Right cardiac atrium (tissue), 5 donors: ENCODE measurements at regions not wholly inside any gene's neighbourhood (a gene's known extent, or its start where the extent isn't known, plus 50 kb on each side); places are given as distances from the start of the nearest gene placed in this dataset.
"Not testable (repeated sequence)": the region's sequence is repeated elsewhere in the genome, so short reads cannot be mapped to it uniquely, and the experiment has no call there.

ENCODE experiments used
- ATAC-seq, 2 donors: fragments of 200-7000 bp; cut with Tn5 transposase; one replicate each; pipeline versions ENCODE4 v1.8.0 to v1.9.1; 2020; ENCODE audit warnings: moderate library complexity in 2 of 2, mild to moderate bottlenecking in 1 of 2
- DNase-seq, 3 donors: peaks; one replicate each; pipeline ENCODE4 v3.0.0-alpha.2; 2020
- H3K27ac ChIP-seq: one replicate; pipeline ENCODE4 v1.5.1; 2013; ENCODE audit warnings: mild to moderate bottlenecking, low read length, control low read depth, moderate library complexity
- H3K27me3 ChIP-seq: one replicate; pipeline ENCODE4 v1.6.1; 2013; ENCODE audit not compliant: control insufficient read depth, insufficient read depth
- H3K4me1 ChIP-seq: one replicate; pipeline ENCODE4 v1.6.1; 2013; ENCODE audit warnings: low read length; ENCODE audit not compliant: control insufficient read depth, insufficient read depth
- H3K4me3 ChIP-seq: one replicate; pipeline ENCODE4 v1.5.1; 2013; ENCODE audit warnings: low read length, control low read depth
- H3K9me3 ChIP-seq: one replicate; pipeline ENCODE4 v1.6.1; 2013; ENCODE audit warnings: low read length; ENCODE audit not compliant: control insufficient read depth
- WGBS: extraction: QIAGEN DNeasy Blood & Tissue Kit; methylation state at CpG from one replicate; pipeline ENCODE4 v1.1.7; 2013; 5-methylcytosine and 5-hydroxymethylcytosine counted together
- intact Hi-C, 4 donors: fragments of 100-400 bp; cut with DNase I; formaldehyde crosslinking; loops; one replicate each; pipeline versions ENCODE4 v1.11.0 to v1.14.0; 2022 to 2023
- donor health status: healthy with polysubstance abuse.
- donor health status: DM: no; HTN: yes; CAD: no.
- donor health status: DM: no; HTN: no; CAD: no.
- donor health status: DM: no; HTN: yes; CAD: no; lungs with severe emphysema.
- donor health status: DM: yes; HTN: yes; CAD: no.

GRCh38 chr3:166721466-166721865 lies 658.6 kb downstream of the ZBBX start:
- Histone ChIP-seq H3K4me1 (no peaks in the 10 kb centered on the region), H3K9me3 (no peaks in the 10 kb centered on the region), H3K4me3 (no peak overlapping the region), H3K27me3 (no peaks in the 10 kb centered on the region), H3K27ac (no peak overlapping the region)
- no peak for DNase-seq
- intact Hi-C loops: no loop called here
- ATAC-seq: no peak

GRCh38 chr3:166714206-166714605 lies 665.9 kb downstream of the ZBBX start:
- Histone ChIP-seq H3K9me3 (no peaks in the 10 kb centered on the region), H3K27ac (no peak overlapping the region), H3K4me1 (no peaks in the 10 kb centered on the region), H3K27me3 (no peaks in the 10 kb centered on the region), H3K4me3 (no peak overlapping the region)
- DNase-seq (no peak), ATAC-seq (no peak)
- intact Hi-C loops: no loop called here
- WGBS: 55% methylated on average over 4 of the region's 4 CpGs

- DNase-seq: no peak
- H3K27me3 ChIP-seq: no peaks in the 10 kb centered on the region
- H3K4me1 ChIP-seq: no peaks in the 10 kb centered on the region
- H3K27ac ChIP-seq: no peak overlapping the region
- no peaks in the 10 kb centered on the region for H3K9me3 ChIP-seq
- intact Hi-C loops: no loop called here
- WGBS: 48% methylated on average over 2 of the region's 2 CpGs
- no peak overlapping the region for H3K4me3 ChIP-seq
- no peak for ATAC-seq
These were observed 666.3 kb downstream of the ZBBX start for GRCh38 chr3:166713787-166714186.

- ATAC-seq (no peak), DNase-seq (no peak)
- 71% methylated on average over 2 of the region's 2 CpGs for WGBS
- intact Hi-C loops: no loop called here
- no peak overlapping the region for H3K4me3 ChIP-seq
- H3K27ac ChIP-seq: no peak overlapping the region
- no peaks in the 10 kb centered on the region for H3K4me1 ChIP-seq
- H3K9me3 ChIP-seq: no peaks in the 10 kb centered on the region
- H3K27me3 ChIP-seq: no peaks in the 10 kb centered on the region
These were observed 674.0 kb downstream of the ZBBX start for GRCh38 chr3:166706094-166706493.

- intact Hi-C loops: no loop called here
- ATAC-seq (no peak), DNase-seq (no peak)
- Histone ChIP-seq H3K4me3 (no peak overlapping the region), H3K4me1 (no peaks in the 10 kb centered on the region), H3K27ac (no peak overlapping the region), H3K9me3 (no peaks in the 10 kb centered on the region), H3K27me3 (no peaks in the 10 kb centered on the region)
- 79% methylated on average over 1 of the region's 1 CpG for WGBS
These were observed 682.6 kb downstream of the ZBBX start for GRCh38 chr3:166697495-166697894.

- Histone ChIP-seq H3K4me3 (no peak overlapping the region), H3K4me1 (no peaks in the 10 kb centered on the region), H3K27ac (no peak overlapping the region), H3K9me3 (no peaks in the 10 kb centered on the region), H3K27me3 (no peaks in the 10 kb centered on the region)
- WGBS: 87% methylated on average over 2 of the region's 2 CpGs
- no peak for ATAC-seq
- DNase-seq: no peak
- intact Hi-C loops: no loop called here
These were observed 684.0 kb downstream of the ZBBX start for GRCh38 chr3:166696103-166696502.

- no peak for ATAC-seq
- Histone ChIP-seq H3K27ac (no peak overlapping the region), H3K4me3 (no peak overlapping the region), H3K9me3 (no peaks in the 10 kb centered on the region), H3K27me3 (no peaks in the 10 kb centered on the region), H3K4me1 (no peaks in the 10 kb centered on the region)
- no peak for DNase-seq
- intact Hi-C loops: no loop called here
- WGBS: 67% methylated on average over 1 of the region's 1 CpG
These were observed 691.4 kb downstream of the ZBBX start for GRCh38 chr3:166688665-166689064.

GRCh38 chr3:166685246-166685645 lies 694.9 kb downstream of the ZBBX start:
- Histone ChIP-seq H3K4me3 (no peak overlapping the region), H3K4me1 (no peaks in the 10 kb centered on the region), H3K9me3 (no peaks in the 10 kb centered on the region), H3K27me3 (no peaks in the 10 kb centered on the region), H3K27ac (no peak overlapping the region)
- intact Hi-C loops: no loop called here
- WGBS: 89% methylated on average over 1 of the region's 1 CpG
- ATAC-seq (no peak), DNase-seq (no peak)

- intact Hi-C loops, DNase-seq, H3K4me3 ChIP-seq, H3K27me3 ChIP-seq, ATAC-seq, H3K4me1 ChIP-seq, H3K27ac ChIP-seq, H3K9me3 ChIP-seq: not testable (repeated sequence)
- 86% methylated on average over 5 of the region's 5 CpGs for WGBS
These were observed 696.0 kb downstream of the ZBBX start for GRCh38 chr3:166684077-166684476.

- Histone ChIP-seq H3K4me1 (no peaks in the 10 kb centered on the region), H3K27ac (no peak overlapping the region), H3K4me3 (no peak overlapping the region), H3K9me3 (no peaks in the 10 kb centered on the region), H3K27me3 (no peaks in the 10 kb centered on the region)
- intact Hi-C loops: no loop called here
- DNase-seq (no peak), ATAC-seq (no peak)
These were observed 710.3 kb downstream of the ZBBX start for GRCh38 chr3:166669781-166670180.

GRCh38 chr3:166663194-166663593 lies 716.9 kb downstream of the ZBBX start:
- no peaks in the 10 kb centered on the region for H3K4me1 ChIP-seq
- no peak for ATAC-seq
- H3K9me3 ChIP-seq: no peaks in the 10 kb centered on the region
- intact Hi-C loops: no loop called here
- no peak overlapping the region for H3K27ac ChIP-seq
- no peak overlapping the region for H3K4me3 ChIP-seq
- H3K27me3 ChIP-seq: no peaks in the 10 kb centered on the region
- WGBS: 30% methylated on average over 1 of the region's 1 CpG
- DNase-seq: no peak

- intact Hi-C loops: no loop called here
- ATAC-seq (no peak), DNase-seq (no peak)
- WGBS: 71% methylated on average over 1 of the region's 1 CpG
- Histone ChIP-seq H3K4me3 (no peak overlapping the region), H3K27ac (no peak overlapping the region), H3K27me3 (no peaks in the 10 kb centered on the region), H3K9me3 (no peaks in the 10 kb centered on the region), H3K4me1 (no peaks in the 10 kb centered on the region)
These were observed 718.5 kb downstream of the ZBBX start for GRCh38 chr3:166661621-166662020.
